GM23338 (cell line): ENCODE measurements at regions not wholly inside any gene's neighbourhood (a gene's known extent, or its start where the extent isn't known, plus 50 kb on each side); places are given as distances from the start of the nearest gene placed in this dataset.

Experiments
- ATAC-seq: fragments of 200-7000 bp; cut with Tn5 transposase; 3 replicates; pipeline ENCODE4 v1.9.1; 2020
- DNase-seq: peaks from one replicate; pipeline ENCODE4 v3.0.0-alpha.2; 2015; ENCODE audit warnings: low spot score
- H2AFZ ChIP-seq: fragments of 200-600 bp; sonication (generic); 2 replicates; pipeline ENCODE4 v1.8.0; 2016; ENCODE audit warnings: antibody characterized with exemption, mild to moderate bottlenecking, moderate library complexity
- H3F3A ChIP-seq: fragments of 200-600 bp; sonication (generic); replicated peaks from 2 replicates; pipeline ENCODE4 v1.8.0; 2017; ENCODE audit warnings: antibody characterized with exemption, mixed run types, low read depth
- H3K27ac ChIP-seq: fragments of 200-600 bp; sonication (generic); 2 replicates; pipeline ENCODE4 v1.6.1; 2016; ENCODE audit warnings: low read depth
- H3K27me3 ChIP-seq: fragments of 200-600 bp; sonication (generic); 2 replicates; pipeline ENCODE4 v1.8.0; 2016; ENCODE audit warnings: mild to moderate bottlenecking, mixed run types, moderate library complexity; ENCODE audit not compliant: insufficient read depth
- H3K36me3 ChIP-seq: fragments of 200-600 bp; sonication (generic); 2 replicates; pipeline ENCODE4 v1.8.0; 2016; ENCODE audit warnings: mild to moderate bottlenecking; ENCODE audit not compliant: insufficient read depth
- H3K4me1 ChIP-seq: fragments of 200-600 bp; sonication (generic); 2 replicates; pipeline ENCODE4 v1.8.0; 2016; ENCODE audit warnings: mild to moderate bottlenecking, moderate library complexity; ENCODE audit not compliant: insufficient read depth
- H3K4me2 ChIP-seq: fragments of 200-600 bp; sonication (generic); 2 replicates; pipeline ENCODE4 v1.7.1; 2017; ENCODE audit warnings: mixed run types
- H3K4me3 ChIP-seq: fragments of 200-600 bp; sonication (generic); 2 replicates; pipeline ENCODE4 v1.6.1; 2016; ENCODE audit warnings: mixed run types
- H3K79me2 ChIP-seq: fragments of 200-600 bp; sonication (generic); replicated peaks from 2 replicates; pipeline ENCODE4 v1.8.0; 2017; ENCODE audit warnings: mild to moderate bottlenecking; ENCODE audit not compliant: insufficient read depth
- H3K9me2 ChIP-seq: fragments of 200-600 bp; sonication (generic); 2 replicates; pipeline ENCODE4 v1.8.0; 2017; ENCODE audit not compliant: insufficient read depth
- H4K20me1 ChIP-seq: fragments of 200-600 bp; sonication (generic); replicated peaks from 2 replicates; pipeline ENCODE4 v1.8.0; 2017; ENCODE audit warnings: mild to moderate bottlenecking; ENCODE audit not compliant: insufficient read depth
- H3K27ac Mint-ChIP-seq: 2 replicates; pipeline ENCODE4 v1.8.0; 2020; ENCODE audit warnings: inconsistent platforms, mild to moderate bottlenecking, moderate library complexity, mixed read lengths
- H3K27me3 Mint-ChIP-seq: 3 replicates; pipeline ENCODE4 v1.8.0; 2022; ENCODE audit warnings: low read depth, mild to moderate bottlenecking, moderate library complexity, mixed read lengths, inconsistent platforms; ENCODE audit not compliant: insufficient read depth, poor library complexity
- H3K36me3 Mint-ChIP-seq: 3 replicates; pipeline ENCODE4 v1.8.0; 2021; ENCODE audit warnings: low read depth, mild to moderate bottlenecking, inconsistent platforms, moderate library complexity, mixed read lengths
- H3K4me1 Mint-ChIP-seq: 3 replicates; pipeline ENCODE4 v1.8.0; 2020; ENCODE audit warnings: mild to moderate bottlenecking, inconsistent platforms, mixed read lengths
- H3K4me3 Mint-ChIP-seq: 3 replicates; pipeline ENCODE4 v1.8.0; 2021; ENCODE audit warnings: moderate library complexity, mild to moderate bottlenecking, inconsistent platforms, mixed read lengths
- H3K9me3 Mint-ChIP-seq: 3 replicates; pipeline ENCODE4 v1.8.0; 2020; ENCODE audit warnings: moderate library complexity, mild to moderate bottlenecking, inconsistent platforms, mixed read lengths
- CREB1 ChIP-seq: fragments of 250-450 bp; sonication (Bioruptor Pico); IDR thresholded peaks from 2 replicates; pipeline ENCODE4 v1.5.0; 2020; ENCODE audit warnings: low read depth, mild to moderate bottlenecking, moderate library complexity
- CTCF ChIP-seq, 2 experiments: fragments of 200-600 bp in 1 of 2; sonication (generic) in 1 of 2; conservative IDR thresholded peaks; 2 replicates each; pipeline versions ENCODE4 v1.5.1 to v1.6.1; 2016 to 2017; ENCODE audit warnings: antibody characterized with exemption in 2 of 2, low read depth in 2 of 2, mild to moderate bottlenecking in 2 of 2, moderate library complexity in 1 of 2
- EZH2 ChIP-seq: fragments of 200-600 bp; sonication (generic); IDR thresholded peaks from one replicate; pipeline ENCODE4 v1.8.0; 2017; ENCODE audit warnings: antibody characterized with exemption, mild to moderate bottlenecking, low read depth; ENCODE audit not compliant: unreplicated experiment
- EZH2phosphoT487 ChIP-seq: fragments of 200-600 bp; sonication (generic); IDR thresholded peaks from one replicate; pipeline ENCODE4 v1.8.1; 2018; ENCODE audit warnings: antibody characterized with exemption; ENCODE audit not compliant: unreplicated experiment
- NANOG ChIP-seq: IDR thresholded peaks from 2 replicates; pipeline ENCODE4 v1.6.1; 2016; ENCODE audit warnings: antibody characterized with exemption, borderline replicate concordance
- POLR2AphosphoS5 ChIP-seq: IDR thresholded peaks from 2 replicates; pipeline ENCODE4 v1.6.1; 2016; ENCODE audit warnings: antibody characterized with exemption, low read depth
- STAT1 ChIP-seq: IDR thresholded peaks from one replicate; pipeline ENCODE4 v1.6.1; 2016; ENCODE audit warnings: antibody characterized with exemption; ENCODE audit not compliant: unreplicated experiment
- ZNF462 ChIP-seq: fragments of 250-450 bp; sonication (Bioruptor Pico); IDR thresholded peaks from 2 replicates; pipeline ENCODE4 v1.5.0; 2020; ENCODE audit warnings: mild to moderate bottlenecking, moderate library complexity
- TF ChIP-seq, protein P1 (sequence below): IDR thresholded peaks from one replicate; pipeline ENCODE4 v1.6.1; 2018; ENCODE audit warnings: antibody characterized with exemption; ENCODE audit not compliant: unreplicated experiment

DNA sequence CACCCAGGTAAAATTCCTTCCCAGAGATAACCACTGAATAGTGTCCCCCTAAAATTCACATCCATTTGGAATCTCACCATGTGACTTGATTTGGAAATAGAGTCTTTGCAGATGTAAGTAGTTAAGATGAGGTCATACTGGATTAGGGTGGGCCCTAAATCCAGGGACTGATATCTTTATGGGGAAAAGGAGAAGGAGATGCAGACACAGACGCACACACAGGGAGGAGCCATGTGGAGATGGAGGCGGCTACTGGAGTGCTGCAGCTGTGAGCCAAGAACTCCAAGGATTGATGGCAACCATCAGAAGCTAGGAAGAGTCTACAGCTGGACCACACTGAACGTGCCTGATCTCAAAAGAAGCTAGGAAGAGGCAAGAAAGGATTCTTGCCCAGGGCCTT lies 96.6 kb upstream of the SRD5A3 start:
- H3K27ac Mint-ChIP-seq = no peak overlapping the region
- H3K9me2 ChIP-seq = peaks cover 9% of the 10 kb centered on the region
- H3K9me3 Mint-ChIP-seq = no peaks in the 10 kb centered on the region
- TF ChIP-seq CTCF (conservative IDR thresholded peaks at IDR 0.05; ENCODE audit: low read depth in 2 of 2) (no peak), EZH2 (no peak), NANOG (no peak), EZH2phosphoT487 (no peak), POLR2AphosphoS5 (no peak), CREB1 (CRISPR knock-in tag) (no peak)
- ATAC-seq = no peak
- no peak for DNase-seq
- H3K4me3 ChIP-seq = no peak overlapping the region
- H3K79me2 ChIP-seq = no peaks in the 10 kb centered on the region
- no peaks in the 10 kb centered on the region for H3K36me3 Mint-ChIP-seq
- H4K20me1 ChIP-seq = no peaks in the 10 kb centered on the region
- peaks cover 18% of the 10 kb centered on the region for H3K4me1 ChIP-seq
- H3K36me3 ChIP-seq = no peaks in the 10 kb centered on the region
- H3F3A ChIP-seq = no peaks in the 10 kb centered on the region
- H3K4me3 Mint-ChIP-seq = no peak overlapping the region
- no peak overlapping the region for H3K4me2 ChIP-seq
- peaks cover 19% of the 10 kb centered on the region for H3K4me1 Mint-ChIP-seq
- no peak overlapping the region for H3K27ac ChIP-seq
- H2AFZ ChIP-seq = peak overlapping the region; percentile 70; the same call in 1 of the 2 replicates
- H3K27me3 Mint-ChIP-seq = peaks cover 2% of the 10 kb centered on the region
- H3K27me3 ChIP-seq = no peaks in the 10 kb centered on the region

- H3K4me1 ChIP-seq = peaks cover 18% of the 10 kb centered on the region
- H3K79me2 ChIP-seq = no peaks in the 10 kb centered on the region
- Mint-ChIP-seq H3K4me3 (no peak overlapping the region), H3K36me3 (no peaks in the 10 kb centered on the region), H3K4me1 (peaks cover 20% of the 10 kb centered on the region), H3K27ac (no peak overlapping the region), H3K27me3 (peaks cover 2% of the 10 kb centered on the region), H3K9me3 (no peaks in the 10 kb centered on the region)
- DNase-seq (peak; percentile 20), ATAC-seq (peak; percentile 43; the same call in 2 of the 3 replicates)
- no peak overlapping the region for H3K4me3 ChIP-seq
- peaks cover 4% of the 10 kb centered on the region; the same call in 1 of the 2 replicates for H3K9me2 ChIP-seq
- peak overlapping the region; percentile 53 for H2AFZ ChIP-seq
- no peak overlapping the region for H3K4me2 ChIP-seq
- no peaks in the 10 kb centered on the region for H3K36me3 ChIP-seq
- no peaks in the 10 kb centered on the region for H3K27me3 ChIP-seq
- no peak overlapping the region for H3K27ac ChIP-seq
- H4K20me1 ChIP-seq = no peaks in the 10 kb centered on the region
- TF ChIP-seq STAT1 (no peak), ZNF462 (CRISPR knock-in tag) (no peak)
- TF ChIP-seq, protein P1, sequence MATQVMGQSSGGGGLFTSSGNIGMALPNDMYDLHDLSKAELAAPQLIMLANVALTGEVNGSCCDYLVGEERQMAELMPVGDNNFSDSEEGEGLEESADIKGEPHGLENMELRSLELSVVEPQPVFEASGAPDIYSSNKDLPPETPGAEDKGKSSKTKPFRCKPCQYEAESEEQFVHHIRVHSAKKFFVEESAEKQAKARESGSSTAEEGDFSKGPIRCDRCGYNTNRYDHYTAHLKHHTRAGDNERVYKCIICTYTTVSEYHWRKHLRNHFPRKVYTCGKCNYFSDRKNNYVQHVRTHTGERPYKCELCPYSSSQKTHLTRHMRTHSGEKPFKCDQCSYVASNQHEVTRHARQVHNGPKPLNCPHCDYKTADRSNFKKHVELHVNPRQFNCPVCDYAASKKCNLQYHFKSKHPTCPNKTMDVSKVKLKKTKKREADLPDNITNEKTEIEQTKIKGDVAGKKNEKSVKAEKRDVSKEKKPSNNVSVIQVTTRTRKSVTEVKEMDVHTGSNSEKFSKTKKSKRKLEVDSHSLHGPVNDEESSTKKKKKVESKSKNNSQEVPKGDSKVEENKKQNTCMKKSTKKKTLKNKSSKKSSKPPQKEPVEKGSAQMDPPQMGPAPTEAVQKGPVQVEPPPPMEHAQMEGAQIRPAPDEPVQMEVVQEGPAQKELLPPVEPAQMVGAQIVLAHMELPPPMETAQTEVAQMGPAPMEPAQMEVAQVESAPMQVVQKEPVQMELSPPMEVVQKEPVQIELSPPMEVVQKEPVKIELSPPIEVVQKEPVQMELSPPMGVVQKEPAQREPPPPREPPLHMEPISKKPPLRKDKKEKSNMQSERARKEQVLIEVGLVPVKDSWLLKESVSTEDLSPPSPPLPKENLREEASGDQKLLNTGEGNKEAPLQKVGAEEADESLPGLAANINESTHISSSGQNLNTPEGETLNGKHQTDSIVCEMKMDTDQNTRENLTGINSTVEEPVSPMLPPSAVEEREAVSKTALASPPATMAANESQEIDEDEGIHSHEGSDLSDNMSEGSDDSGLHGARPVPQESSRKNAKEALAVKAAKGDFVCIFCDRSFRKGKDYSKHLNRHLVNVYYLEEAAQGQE = no peak
- no peaks in the 10 kb centered on the region for H3F3A ChIP-seq
Observed at GRCh38 chr4:55251342-55251741, 94.7 kb upstream of the SRD5A3 start.
